NCI-H2196 (cell line): ENCODE measurements at regions not wholly inside any gene's neighbourhood (a gene's known extent, or its start where the extent isn't known, plus 50 kb on each side); places are given as distances from the start of the nearest gene placed in this dataset.

Experiments used
- DNase-seq: peaks from one replicate; lab custom pipeline; 2025; ENCODE audit not compliant: unreplicated experiment; lab: John Stamatoyannopoulos, UW

- DNase-seq, result no peak
Observed at GRCh38 chr17:79144133-79144532, 69.5 kb downstream of the ENGASE start.

GRCh38 chr17:79142375-79142774, 67.8 kb downstream of the ENGASE start:
- DNase-seq, result no peak

GRCh38 chr17:79141578-79142355, 67.1 kb downstream of the ENGASE start:
- DNase-seq, result no peak

- no peak for DNase-seq
Observed at GRCh38 chr17:79138826-79139225, 64.2 kb downstream of the ENGASE start.

- peak; percentile 55 for DNase-seq
Observed at GRCh38 chr17:79137789-79138165, 63.2 kb downstream of the ENGASE start.

- DNase-seq, result peak; percentile 57
Observed at GRCh38 chr17:79137015-79137788, 62.6 kb downstream of the ENGASE start.

- DNase-seq, result no peak
Observed at GRCh38 chr17:79136596-79136995, 62.0 kb downstream of the ENGASE start.
